PC-3 (cell line): ENCODE measurements at regions not wholly inside any gene's neighbourhood (a gene's known extent, or its start where the extent isn't known, plus 50 kb on each side); places are given as distances from the start of the nearest gene placed in this dataset.

Experiments
- ATAC-seq: fragments of 200-7000 bp; cut with Tn5 transposase; 2 replicates; pipeline ENCODE4 v1.9.1; 2020; ENCODE audit warnings: mild to moderate bottlenecking, moderate library complexity
- BruUV-seq: library from RNA; stranded (reverse); fragments of 400-500 nt; replicated peaks from 2 replicates; lab custom pipeline; 2021; lab: Mats Ljungman, UMichigan
- CTCF ChIA-PET: fragments of 300-600 bp; sonication (Branson Sonifier 250); formaldehyde crosslinking; loops from one replicate; lab custom pipeline; 2022; ENCODE audit warnings: antibody characterized with exemption; lab: Charles Lee
- POLR2A ChIA-PET: fragments of 300-600 bp; sonication (Branson Sonifier 250); formaldehyde crosslinking; loops from one replicate; lab custom pipeline; 2022; ENCODE audit warnings: antibody characterized with exemption; ENCODE audit not compliant: unreplicated experiment; lab: Charles Lee
- DNase-seq: peaks from one replicate; pipeline ENCODE4 v3.0.0-alpha.2; 2015
- H2AFZ ChIP-seq: fragments of 300-600 bp; sonication (generic); 2 replicates; pipeline ENCODE4 v1.6.0; 2016; ENCODE audit warnings: antibody characterized with exemption, low read length
- H3F3A ChIP-seq: fragments of 300-600 bp; sonication (generic); one replicate; pipeline ENCODE4 v1.6.0; 2017; ENCODE audit warnings: antibody characterized with exemption, low read length, control low read depth, mild to moderate bottlenecking; ENCODE audit not compliant: unreplicated experiment
- H3K27ac ChIP-seq: fragments of 300-600 bp; sonication (generic); 2 replicates; pipeline ENCODE4 v1.5.1; 2016; ENCODE audit warnings: mild to moderate bottlenecking, low read length
- H3K27me3 ChIP-seq: fragments of 300-600 bp; sonication (generic); 2 replicates; pipeline ENCODE4 v1.6.1; 2016; ENCODE audit warnings: low read length, mixed read lengths
- H3K36me3 ChIP-seq: fragments of 300-600 bp; sonication (generic); 2 replicates; pipeline ENCODE4 v1.6.1; 2016; ENCODE audit warnings: low read depth, mixed run types, low read length, mixed read lengths
- H3K4me1 ChIP-seq: fragments of 300-600 bp; sonication (generic); 2 replicates; pipeline ENCODE4 v1.5.1; 2016; ENCODE audit warnings: low read length; ENCODE audit not compliant: insufficient read depth
- H3K4me2 ChIP-seq: fragments of 300-600 bp; sonication (generic); 2 replicates; pipeline ENCODE4 v1.6.0; 2016; ENCODE audit warnings: low read length
- H3K4me3 ChIP-seq: fragments of 300-600 bp; sonication (generic); 2 replicates; pipeline ENCODE4 v1.5.1; 2016; ENCODE audit warnings: mild to moderate bottlenecking, low read length, mixed read lengths
- H3K79me2 ChIP-seq: fragments of 300-600 bp; sonication (generic); 2 replicates; pipeline ENCODE4 v1.6.1; 2017; ENCODE audit warnings: low read length, mixed read lengths
- H3K9ac ChIP-seq: fragments of 300-600 bp; sonication (generic); 2 replicates; pipeline ENCODE4 v1.6.0; 2016; ENCODE audit warnings: mild to moderate bottlenecking, low read length
- H3K9me2 ChIP-seq: fragments of 300-600 bp; sonication (generic); replicated peaks from 2 replicates; pipeline ENCODE4 v1.6.1; 2016; ENCODE audit warnings: mixed run types, low read length, mixed read lengths
- H3K9me3 ChIP-seq: fragments of 300-600 bp; sonication (generic); 2 replicates; pipeline ENCODE4 v1.6.1; 2016; ENCODE audit warnings: low read length, mixed read lengths
- H4K20me1 ChIP-seq: fragments of 300-600 bp; sonication (generic); 2 replicates; pipeline ENCODE4 v1.6.1; 2016; ENCODE audit warnings: low read length, mixed read lengths
- CTCF ChIP-seq: fragments of 300-600 bp; sonication (generic); conservative IDR thresholded peaks from 2 replicates; pipeline ENCODE4 v1.5.1; 2017; ENCODE audit warnings: antibody characterized with exemption, low read depth, mild to moderate bottlenecking, low read length
- EZH2 ChIP-seq: fragments of 300-600 bp; sonication (generic); IDR thresholded peaks from one replicate; pipeline ENCODE4 v1.6.1; 2017; ENCODE audit warnings: antibody characterized with exemption, mild to moderate bottlenecking, low read length; ENCODE audit not compliant: unreplicated experiment
- EZH2phosphoT487 ChIP-seq: fragments of 300-600 bp; sonication (generic); IDR thresholded peaks from 2 replicates; pipeline ENCODE4 v1.6.1; 2018; ENCODE audit warnings: mild to moderate bottlenecking, antibody characterized with exemption, low read length, borderline replicate concordance
- intact Hi-C: fragments of 100-400 bp; cut with micrococcal nuclease; formaldehyde crosslinking; loops from 2 replicates; pipeline ENCODE4 v1.9.0; 2023

- Histone ChIP-seq H3K9me2 (no peaks in the 10 kb centered on the region), H3K27ac (no peak overlapping the region), H3K4me1 (no peaks in the 10 kb centered on the region), H2AFZ (no peak overlapping the region), H4K20me1 (no peaks in the 10 kb centered on the region), H3K36me3 (no peaks in the 10 kb centered on the region), H3K9ac (no peak overlapping the region), H3K4me3 (no peak overlapping the region), H3K27me3 (peaks cover 87% of the 10 kb centered on the region), H3K9me3 (no peaks in the 10 kb centered on the region; the same call in 1 of the 2 replicates), H3K4me2 (no peak overlapping the region), H3F3A (no peaks in the 10 kb centered on the region), H3K79me2 (no peaks in the 10 kb centered on the region)
- no TSS peak for BruUV-seq
- intact Hi-C loops = no loop called here
- TF ChIP-seq CTCF = no peak
- no peak for TF ChIP-seq EZH2phosphoT487
- no peak for TF ChIP-seq EZH2
- ATAC-seq = no peak
- ChIA-PET CTCF (interaction anchor here (0.6 kb wide), 1 partner anchor 80 kb away, joined by 3 read pairs; no protein-coding TSS in a partner anchor), POLR2A (no interaction called here)
- no peak for DNase-seq
Measured at GRCh38 chr6:1057490-1058135, 254.3 kb upstream of the FOXQ1 start.

GRCh38 chr6:1055015-1055921, 256.6 kb upstream of the FOXQ1 start:
- H3K9me3 ChIP-seq = no peaks in the 10 kb centered on the region; the same call in 1 of the 2 replicates
- H3K9ac ChIP-seq = no peak overlapping the region
- CTCF ChIA-PET = no interaction called here
- intact Hi-C loops = no loop called here
- no peak overlapping the region for H3K4me3 ChIP-seq
- peaks cover 71% of the 10 kb centered on the region for H3K27me3 ChIP-seq
- H3K79me2 ChIP-seq = no peaks in the 10 kb centered on the region
- POLR2A ChIA-PET = no interaction called here
- no peaks in the 10 kb centered on the region for H3K36me3 ChIP-seq
- no peaks in the 10 kb centered on the region for H3K9me2 ChIP-seq
- no peaks in the 10 kb centered on the region for H4K20me1 ChIP-seq
- H3K4me2 ChIP-seq = no peak overlapping the region
- TF ChIP-seq CTCF (no peak), EZH2phosphoT487 (no peak), EZH2 (no peak)
- no peaks in the 10 kb centered on the region for H3F3A ChIP-seq
- ATAC-seq (no peak), DNase-seq (no peak)
- H2AFZ ChIP-seq = no peak overlapping the region
- no TSS peak for BruUV-seq
- no peak overlapping the region for H3K27ac ChIP-seq
- H3K4me1 ChIP-seq = no peaks in the 10 kb centered on the region

GRCh38 chr6:1054653-1055014, 257.3 kb upstream of the FOXQ1 start:
- POLR2A ChIA-PET = no interaction called here
- H3K4me2 ChIP-seq = no peak overlapping the region
- intact Hi-C loops = no loop called here
- H3K36me3 ChIP-seq = no peaks in the 10 kb centered on the region
- no peak for DNase-seq
- no peak for ATAC-seq
- no peaks in the 10 kb centered on the region for H3F3A ChIP-seq
- H3K9me2 ChIP-seq = no peaks in the 10 kb centered on the region
- H3K4me1 ChIP-seq = no peaks in the 10 kb centered on the region
- TF ChIP-seq EZH2 (no peak), EZH2phosphoT487 (no peak), CTCF (no peak)
- no peak overlapping the region for H3K27ac ChIP-seq
- CTCF ChIA-PET = no interaction called here
- H3K27me3 ChIP-seq = peaks cover 72% of the 10 kb centered on the region
- H3K79me2 ChIP-seq = no peaks in the 10 kb centered on the region
- no peak overlapping the region for H3K9ac ChIP-seq
- H2AFZ ChIP-seq = no peak overlapping the region
- H4K20me1 ChIP-seq = no peaks in the 10 kb centered on the region
- no peak overlapping the region for H3K4me3 ChIP-seq
- BruUV-seq = no TSS peak
- no peaks in the 10 kb centered on the region; the same call in 1 of the 2 replicates for H3K9me3 ChIP-seq
